Memory B cell (primary cell): ENCODE measurements at regions not wholly inside any gene's neighbourhood (a gene's known extent, or its start where the extent isn't known, plus 50 kb on each side); places are given as distances from the start of the nearest gene placed in this dataset.

Experiments used
- ATAC-seq: fragments of 150-1000 bp; cut with Tn5 transposase; 2 replicates; pipeline ENCODE4 v1.10.0; 2021; ENCODE audit warnings: low read depth, mild to moderate bottlenecking, moderate library complexity
- DNase-seq, 2 donors: peaks; one replicate each; pipeline ENCODE4 v3.0.0; 2022; ENCODE audit warnings: low spot score in 2 of 2
- H3K27ac Mint-ChIP-seq: one replicate; pipeline ENCODE4 v1.8.0; 2022; ENCODE audit warnings: mild to moderate bottlenecking, moderate library complexity, mixed read lengths
- H3K27me3 Mint-ChIP-seq: one replicate; pipeline ENCODE4 v1.8.0; 2022; ENCODE audit warnings: mixed read lengths
- H3K36me3 Mint-ChIP-seq: one replicate; pipeline ENCODE4 v1.8.0; 2022; ENCODE audit warnings: mild to moderate bottlenecking, mixed read lengths
- H3K4me1 Mint-ChIP-seq: one replicate; pipeline ENCODE4 v1.8.0; 2022; ENCODE audit warnings: mixed read lengths
- H3K4me3 Mint-ChIP-seq: one replicate; pipeline ENCODE4 v1.8.0; 2022; ENCODE audit warnings: mild to moderate bottlenecking, moderate library complexity, mixed read lengths
- H3K9me3 Mint-ChIP-seq: one replicate; pipeline ENCODE4 v1.8.0; 2022; ENCODE audit warnings: mixed read lengths

DNA sequence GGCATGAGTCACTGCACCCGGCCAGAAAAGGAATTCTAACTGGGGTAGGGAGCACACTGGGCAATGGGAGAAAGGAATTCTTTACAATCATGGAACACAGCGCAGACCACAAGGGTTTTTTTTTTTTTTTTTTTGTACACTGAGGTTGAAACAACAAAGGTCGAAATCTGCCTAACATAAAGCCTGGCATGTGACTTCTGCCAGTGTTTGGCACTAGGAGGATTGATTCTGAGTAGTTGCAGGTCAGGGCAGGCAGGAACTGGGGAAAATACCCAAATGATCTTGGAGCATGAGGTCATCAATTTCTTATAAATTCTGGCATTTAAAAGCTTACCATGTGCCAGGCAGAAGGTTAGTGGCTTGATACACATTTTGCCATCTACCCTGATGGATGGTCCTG is 202.0 kb upstream of the SNX19 start:
- Mint-ChIP-seq H3K4me1 (no peaks in the 10 kb centered on the region), H3K36me3 (no peaks in the 10 kb centered on the region), H3K9me3 (no peaks in the 10 kb centered on the region), H3K27ac (no peak overlapping the region), H3K27me3 (no peaks in the 10 kb centered on the region), H3K4me3 (no peak overlapping the region)
- ATAC-seq (no peak), DNase-seq (no peak)

DNA sequence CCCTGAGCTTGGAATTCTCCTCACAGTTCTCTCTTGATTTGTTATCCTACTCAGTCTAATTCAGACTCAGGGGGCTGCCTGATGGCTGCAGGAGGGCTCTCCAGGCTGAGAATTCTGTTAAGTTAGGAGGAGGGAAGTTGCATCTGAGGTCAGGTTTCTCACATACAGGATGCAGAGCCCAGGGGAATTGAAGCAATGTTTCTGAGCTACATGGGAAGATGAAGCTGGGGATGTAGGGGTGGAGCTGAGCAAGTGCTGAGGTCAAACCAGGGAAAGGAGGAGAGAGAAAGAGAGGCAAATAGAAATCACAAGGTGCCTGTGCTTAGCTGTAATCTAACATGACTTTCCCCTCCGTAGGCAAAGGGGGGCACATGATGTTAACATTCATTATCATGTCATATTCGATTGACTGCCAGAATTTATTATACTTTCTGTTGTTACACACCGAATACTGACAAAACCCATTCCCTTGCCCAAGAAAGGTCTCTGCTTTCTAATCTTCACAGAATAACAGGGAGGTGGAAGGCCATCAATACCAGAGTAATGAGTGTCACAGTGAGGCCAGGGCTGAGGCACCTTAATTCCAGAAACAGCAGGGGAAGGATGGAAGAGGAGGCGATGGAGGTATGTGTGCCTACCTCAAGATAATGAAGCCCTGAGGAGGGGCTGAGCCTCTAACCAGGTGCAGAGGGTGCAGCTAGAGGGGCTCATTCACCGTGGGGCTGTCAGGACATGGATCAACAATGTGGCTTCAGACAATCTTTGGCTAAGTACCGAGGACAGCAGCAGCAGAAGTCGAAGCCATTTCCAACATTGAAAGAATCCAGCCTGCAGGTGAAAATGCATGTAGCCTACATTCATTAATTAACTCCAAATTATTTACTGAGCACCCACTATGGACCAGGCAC is 205.4 kb upstream of the SNX19 start:
- H3K4me3 Mint-ChIP-seq: no peak overlapping the region
- no peaks in the 10 kb centered on the region for H3K36me3 Mint-ChIP-seq
- H3K27me3 Mint-ChIP-seq: no peaks in the 10 kb centered on the region
- DNase-seq (no peak), ATAC-seq (no peak)
- peaks cover 10% of the 10 kb centered on the region for H3K9me3 Mint-ChIP-seq
- H3K4me1 Mint-ChIP-seq: no peaks in the 10 kb centered on the region
- no peak overlapping the region for H3K27ac Mint-ChIP-seq

DNA sequence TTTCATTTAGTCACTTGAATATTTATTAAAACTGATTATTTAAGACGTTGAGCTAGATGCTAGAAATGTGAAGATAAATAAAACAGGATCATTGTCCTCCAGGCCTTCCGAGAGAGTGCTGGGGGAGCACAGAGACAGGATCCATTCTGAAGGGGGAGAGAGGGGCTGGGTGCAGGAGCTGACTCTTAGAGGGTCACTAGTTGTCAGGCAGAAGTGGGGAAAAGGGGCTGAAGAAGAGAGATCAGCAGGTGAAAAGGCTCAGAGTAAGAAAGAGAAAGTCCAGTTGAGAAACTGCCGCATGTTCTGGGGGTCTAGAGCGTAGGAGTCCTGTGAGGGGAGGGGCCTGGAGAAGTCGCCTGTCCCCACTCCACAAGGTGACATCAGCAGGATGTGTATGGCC is 206.2 kb upstream of the SNX19 start:
- Mint-ChIP-seq H3K27ac (no peak overlapping the region), H3K9me3 (peaks cover 13% of the 10 kb centered on the region), H3K36me3 (no peaks in the 10 kb centered on the region), H3K4me3 (no peak overlapping the region), H3K27me3 (no peaks in the 10 kb centered on the region), H3K4me1 (no peaks in the 10 kb centered on the region)
- ATAC-seq: no peak
- no peak for DNase-seq

DNA sequence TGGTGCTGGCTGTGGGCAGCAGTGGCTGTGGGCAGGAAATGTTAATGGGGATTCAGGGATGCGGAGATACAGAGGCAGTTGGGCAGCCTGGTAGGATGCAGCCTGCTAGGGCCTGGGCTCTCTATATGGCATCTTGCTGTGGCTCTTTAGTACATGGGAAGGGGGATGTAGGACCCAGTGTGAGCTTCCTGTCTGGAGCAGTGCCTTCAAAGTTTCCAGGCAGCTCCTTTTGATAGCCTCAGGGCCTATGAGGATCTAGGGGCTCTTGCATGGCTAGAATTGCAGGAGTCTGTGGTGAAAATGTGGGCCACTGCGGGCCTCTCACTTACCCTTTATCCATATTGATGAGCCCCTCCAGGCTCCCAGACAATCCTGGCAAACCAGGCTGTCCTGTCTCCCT is 213.2 kb upstream of the SNX19 start:
- no peak overlapping the region for H3K27ac Mint-ChIP-seq

GRCh38 chr11:131135611-131136010 is 219.3 kb upstream of the SNX19 start:
- H3K9me3 Mint-ChIP-seq: peaks cover 4% of the 10 kb centered on the region

More for the DNA sequence above, 213.2 kb upstream of the SNX19 start:
- no peaks in the 10 kb centered on the region for H3K27me3 Mint-ChIP-seq
- H3K36me3 Mint-ChIP-seq: no peaks in the 10 kb centered on the region
- no peak for ATAC-seq
- H3K9me3 Mint-ChIP-seq: peaks cover 11% of the 10 kb centered on the region
- no peak for DNase-seq
- no peaks in the 10 kb centered on the region for H3K4me1 Mint-ChIP-seq
- no peak overlapping the region for H3K4me3 Mint-ChIP-seq

GRCh38 chr11:131136486-131136885 is 220.2 kb upstream of the SNX19 start:
- Mint-ChIP-seq H3K9me3 (peaks cover 1% of the 10 kb centered on the region), H3K27ac (no peak overlapping the region), H3K4me3 (no peak overlapping the region), H3K4me1 (no peaks in the 10 kb centered on the region), H3K36me3 (no peaks in the 10 kb centered on the region), H3K27me3 (peaks cover 2% of the 10 kb centered on the region)
- ATAC-seq (no peak), DNase-seq (no peak)

More at GRCh38 chr11:131135611-131136010, 219.3 kb upstream of the SNX19 start:
- peaks cover 2% of the 10 kb centered on the region for H3K27me3 Mint-ChIP-seq
- H3K4me1 Mint-ChIP-seq: no peaks in the 10 kb centered on the region
- no peaks in the 10 kb centered on the region for H3K36me3 Mint-ChIP-seq
- ATAC-seq: no peak
- H3K27ac Mint-ChIP-seq: no peak overlapping the region
- H3K4me3 Mint-ChIP-seq: no peak overlapping the region
- no peak for DNase-seq

DNA sequence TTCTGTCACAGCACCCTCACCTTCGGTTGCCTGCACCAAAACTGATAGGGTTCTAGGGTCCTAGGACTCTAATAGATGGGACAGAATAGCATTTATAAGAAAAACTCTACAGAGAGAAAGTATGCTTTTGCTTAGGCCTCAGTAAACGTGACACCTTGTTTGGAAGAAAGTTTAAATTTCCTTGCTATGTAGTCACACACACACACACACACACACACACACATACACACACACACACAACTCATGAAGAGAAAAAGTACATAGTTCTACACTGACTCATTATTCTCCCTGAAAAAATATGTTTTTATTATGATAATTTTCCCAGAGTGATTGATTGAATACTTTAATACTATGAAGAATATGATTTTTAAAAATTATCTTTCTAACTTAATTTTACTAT is 220.8 kb upstream of the SNX19 start:
- H3K4me3 Mint-ChIP-seq: no peak overlapping the region
- H3K4me1 Mint-ChIP-seq: no peaks in the 10 kb centered on the region
- peaks cover 1% of the 10 kb centered on the region for H3K9me3 Mint-ChIP-seq
- ATAC-seq: no peak
- H3K27me3 Mint-ChIP-seq: peaks cover 2% of the 10 kb centered on the region
- no peaks in the 10 kb centered on the region for H3K36me3 Mint-ChIP-seq
- no peak for DNase-seq
- H3K27ac Mint-ChIP-seq: no peak overlapping the region

DNA sequence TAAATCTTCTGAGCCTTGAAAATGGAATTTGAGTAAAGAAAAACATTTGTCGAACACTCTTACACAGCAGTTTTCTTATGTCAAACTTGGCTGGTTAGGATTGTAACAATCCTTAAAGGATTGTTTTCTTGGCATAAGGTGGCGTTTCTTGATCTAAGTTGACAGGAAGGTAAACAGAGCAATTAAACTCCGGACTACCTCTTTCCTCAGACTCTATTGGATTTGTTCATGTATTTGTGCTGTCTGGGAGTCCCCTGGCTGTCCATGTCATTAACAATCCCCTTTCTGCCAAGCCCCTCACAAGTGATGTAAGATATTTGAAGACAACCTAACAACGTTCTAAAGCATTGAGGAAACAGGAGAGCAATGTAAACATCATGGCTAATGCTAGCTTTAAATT is 222.5 kb upstream of the SNX19 start:
- Mint-ChIP-seq H3K4me3 (no peak overlapping the region), H3K36me3 (no peaks in the 10 kb centered on the region), H3K9me3 (peaks cover 1% of the 10 kb centered on the region), H3K4me1 (no peaks in the 10 kb centered on the region), H3K27me3 (peaks cover 2% of the 10 kb centered on the region), H3K27ac (no peak overlapping the region)
- DNase-seq (no peak), ATAC-seq (no peak)

GRCh38 chr11:131145791-131146190 is 224.6 kb upstream of the NTM start:
- ATAC-seq: no peak
- no peak for DNase-seq
- Mint-ChIP-seq H3K4me3 (no peak overlapping the region), H3K27ac (no peak overlapping the region), H3K27me3 (no peaks in the 10 kb centered on the region), H3K4me1 (no peaks in the 10 kb centered on the region), H3K9me3 (peaks cover 3% of the 10 kb centered on the region), H3K36me3 (no peaks in the 10 kb centered on the region)

GRCh38 chr11:131146827-131147490 is 223.5 kb upstream of the NTM start:
- H3K36me3 Mint-ChIP-seq: no peaks in the 10 kb centered on the region

DNA sequence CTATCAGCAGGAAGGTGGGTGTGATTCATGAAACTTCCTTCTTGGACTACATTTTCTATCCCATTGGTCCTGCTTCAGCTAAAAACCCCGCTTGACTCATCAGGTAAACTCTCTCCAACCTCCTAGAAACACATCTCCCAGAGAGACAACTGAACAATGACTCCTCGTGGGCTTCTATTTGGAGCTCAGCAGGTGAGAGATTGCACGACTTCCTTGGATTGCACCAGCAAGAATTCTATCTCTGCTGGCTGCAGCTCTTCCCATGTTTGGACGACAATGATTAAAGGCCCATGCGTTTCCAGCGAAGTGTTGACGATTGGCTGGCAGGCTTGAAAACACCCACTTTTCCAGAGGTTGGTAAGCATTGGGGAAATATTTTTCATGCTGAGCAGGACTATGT is 216.1 kb upstream of the NTM start:
- no peaks in the 10 kb centered on the region for H3K36me3 Mint-ChIP-seq
- ATAC-seq: no peak
- H3K4me3 Mint-ChIP-seq: no peak overlapping the region
- no peaks in the 10 kb centered on the region for H3K27me3 Mint-ChIP-seq
- no peak overlapping the region for H3K27ac Mint-ChIP-seq
- H3K4me1 Mint-ChIP-seq: no peaks in the 10 kb centered on the region
- H3K9me3 Mint-ChIP-seq: no peaks in the 10 kb centered on the region
- DNase-seq: no peak

More at GRCh38 chr11:131146827-131147490, 223.5 kb upstream of the NTM start:
- H3K27ac Mint-ChIP-seq: no peak overlapping the region
- H3K4me3 Mint-ChIP-seq: no peak overlapping the region
- no peaks in the 10 kb centered on the region for H3K27me3 Mint-ChIP-seq
- ATAC-seq (no peak), DNase-seq (no peak)
- no peaks in the 10 kb centered on the region for H3K4me1 Mint-ChIP-seq
- peaks cover 3% of the 10 kb centered on the region for H3K9me3 Mint-ChIP-seq

GRCh38 chr11:131157678-131158077 is 212.7 kb upstream of the NTM start:
- ATAC-seq (no peak), DNase-seq (no peak)
- H3K4me3 Mint-ChIP-seq: no peak overlapping the region
- H3K9me3 Mint-ChIP-seq: peaks cover 3% of the 10 kb centered on the region
- no peaks in the 10 kb centered on the region for H3K36me3 Mint-ChIP-seq
- H3K27me3 Mint-ChIP-seq: peaks cover 2% of the 10 kb centered on the region
- no peaks in the 10 kb centered on the region for H3K4me1 Mint-ChIP-seq
- H3K27ac Mint-ChIP-seq: no peak overlapping the region

GRCh38 chr11:131160846-131161245 is 209.6 kb upstream of the NTM start:
- Mint-ChIP-seq H3K27ac (no peak overlapping the region), H3K4me3 (no peak overlapping the region), H3K9me3 (peaks cover 3% of the 10 kb centered on the region), H3K4me1 (no peaks in the 10 kb centered on the region), H3K36me3 (no peaks in the 10 kb centered on the region), H3K27me3 (peaks cover 2% of the 10 kb centered on the region)
- DNase-seq (no peak), ATAC-seq (no peak)

- H3K36me3 Mint-ChIP-seq: no peaks in the 10 kb centered on the region
- no peak overlapping the region for H3K27ac Mint-ChIP-seq
- H3K9me3 Mint-ChIP-seq: peaks cover 3% of the 10 kb centered on the region
- ATAC-seq (no peak), DNase-seq (no peak)
- peaks cover 2% of the 10 kb centered on the region for H3K27me3 Mint-ChIP-seq
- H3K4me3 Mint-ChIP-seq: no peak overlapping the region
- H3K4me1 Mint-ChIP-seq: no peaks in the 10 kb centered on the region
These were observed 206.8 kb upstream of the NTM start for GRCh38 chr11:131163613-131164012.
